ENCODE measurements at regions not wholly inside any gene's neighbourhood (a gene's known extent, or its start where the extent isn't known, plus 50 kb on each side); places are given as distances from the start of the nearest gene placed in this dataset.

- Histone ChIP-seq H3K4ac (replicated peaks; ENCODE audit: insufficient read length, low read depth, low read length) (no peak overlapping the region), H3K4me1 (replicated peaks in 1 of 4; ENCODE audit: control insufficient read depth in 3 of 4, insufficient read depth in 4 of 4, low read length in 3 of 4) (no peaks in the 10 kb centered on the region), H3K79me1 (ENCODE audit: low read depth, low read length) (no peaks in the 10 kb centered on the region), H3K27me3 (replicated peaks in 1 of 4; ENCODE audit: control insufficient read depth in 3 of 4, extremely low read depth in 1 of 4, insufficient read depth in 3 of 4, low read length in 3 of 4) (no peaks in the 10 kb centered on the region), H3K79me2 (ENCODE audit: control insufficient read depth in 1 of 2, insufficient read depth in 2 of 2, low read length in 2 of 2) (no peaks in the 10 kb centered on the region), H2BK15ac (ENCODE audit: low read length) (no peak overlapping the region), H3K23ac (ENCODE audit: insufficient read length) (no peak overlapping the region), H3K56ac (replicated peaks; ENCODE audit: insufficient read length, low read depth, low read length) (no peak overlapping the region), H3K14ac (ENCODE audit: insufficient read length) (no peak overlapping the region), H3K4me2 (ENCODE audit: insufficient read depth in 1 of 2, low read depth in 2 of 2, low read length in 2 of 2) (no peak overlapping the region), H2BK12ac (ENCODE audit: low read depth, low read length) (no peak overlapping the region), H2AFZ (ENCODE audit: low read length) (no peak overlapping the region), H3K9me3 (ENCODE audit: insufficient read depth in 2 of 2, low read depth in 1 of 2, low read length in 1 of 2) (no peaks in the 10 kb centered on the region), H3K27ac (ENCODE audit: low read depth, low read length) (no peak overlapping the region), H3K4me3 (ENCODE audit: extremely low read depth in 1 of 4, insufficient read depth in 2 of 4, low read depth in 3 of 4, low read length in 4 of 4) (no peak overlapping the region), H3K9ac (replicated peaks in 1 of 4; ENCODE audit: extremely low read depth in 1 of 4, low read depth in 3 of 4, low read length in 3 of 4) (no peak overlapping the region), H2BK20ac (ENCODE audit: low read length) (no peak overlapping the region), H4K5ac (ENCODE audit: insufficient read length, low read depth, low read length) (no peak overlapping the region), H2AK5ac (ENCODE audit: low read depth, low read length) (no peak overlapping the region), H3K18ac (ENCODE audit: extremely low read depth, low read length) (no peak overlapping the region), H3K23me2 (ENCODE audit: low read depth, low read length) (no peaks in the 10 kb centered on the region), H4K8ac (ENCODE audit: extremely low read depth, insufficient read depth, low read length) (no peak overlapping the region), H4K20me1 (replicated peaks in 1 of 2; ENCODE audit: control insufficient read depth in 1 of 2, insufficient read depth in 2 of 2, low read length in 2 of 2) (no peaks in the 10 kb centered on the region), H2BK120ac (replicated peaks; ENCODE audit: low read depth, low read length) (no peak overlapping the region), H4K91ac (replicated peaks; ENCODE audit: insufficient read length, low read length) (no peak overlapping the region), H3K36me3 (ENCODE audit: control insufficient read depth in 2 of 4, insufficient read depth in 4 of 4, low read length in 3 of 4) (no peaks in the 10 kb centered on the region), H2BK5ac (ENCODE audit: low read depth, low read length) (no peak overlapping the region)
- no peak for FAIRE-seq
- ChIA-PET CTCF (ENCODE audit: partially characterized antibody) (no interaction called here), POLR2A (ENCODE audit: partially characterized antibody) (interaction anchor here (0.8 kb wide), 1 partner anchor 13 kb away, joined by 3 read pairs; no protein-coding TSS in a partner anchor)
- DNase-seq (ENCODE audit: low read depth in 1 of 2, low spot score in 2 of 2), result no peak
- WGBS, 2 experiments (ENCODE audit: extremely low coverage in 1 of 2, insufficient coverage in 1 of 2, insufficient read length in 1 of 2, insufficient replicate concordance in 2 of 2, low coverage in 1 of 2, low lambda C conversion rate in 2 of 2, missing lambda C conversion rate in 1 of 2), result 74% methylated on average over 1 of the region's 1 CpG; no CpG with 5 or more reads in 1 of the 2 experiments
- no peak for TF ChIP-seq RXRA (IDR thresholded peaks at IDR 0.05; ENCODE audit: insufficient read depth, low read depth, low read length)
- TF ChIP-seq TBP (IDR thresholded peaks at IDR 0.05; ENCODE audit: low read depth, low read length), result no peak
- TF ChIP-seq CHD1 (IDR thresholded peaks at IDR 0.05; ENCODE audit: low read depth, low read length), result no peak
- TF ChIP-seq GABPA (IDR thresholded peaks at IDR 0.05; ENCODE audit: borderline replicate concordance, insufficient read depth, low read length), result no peak
- TF ChIP-seq, protein P1, sequence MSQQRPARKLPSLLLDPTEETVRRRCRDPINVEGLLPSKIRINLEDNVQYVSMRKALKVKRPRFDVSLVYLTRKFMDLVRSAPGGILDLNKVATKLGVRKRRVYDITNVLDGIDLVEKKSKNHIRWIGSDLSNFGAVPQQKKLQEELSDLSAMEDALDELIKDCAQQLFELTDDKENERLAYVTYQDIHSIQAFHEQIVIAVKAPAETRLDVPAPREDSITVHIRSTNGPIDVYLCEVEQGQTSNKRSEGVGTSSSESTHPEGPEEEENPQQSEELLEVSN (IDR thresholded peaks at IDR 0.05), result no peak
- no peak for TF ChIP-seq CEBPB (IDR thresholded peaks at IDR 0.05; ENCODE audit: low read depth, low read length)
- TF ChIP-seq CREB1 (IDR thresholded peaks at IDR 0.05), result no peak
- no peak for TF ChIP-seq CHD2 (IDR thresholded peaks at IDR 0.05; ENCODE audit: low read length)
- no peak for TF ChIP-seq RFX5 (IDR thresholded peaks at IDR 0.05; ENCODE audit: borderline replicate concordance, low read depth, low read length)
- TF ChIP-seq CTBP2 (IDR thresholded peaks at IDR 0.05; ENCODE audit: borderline replicate concordance, insufficient read depth, insufficient read length, low read length), result no peak
- TF ChIP-seq SIRT6 (IDR thresholded peaks at IDR 0.05; ENCODE audit: low read length), result no peak
- TF ChIP-seq SIN3A (conservative IDR thresholded peaks at IDR 0.05 in 1 of 2, IDR thresholded peaks at IDR 0.05 in 1 of 2; ENCODE audit: low read depth in 1 of 2, low read length in 2 of 2), result no peak
- no peak for TF ChIP-seq EZH2 (IDR thresholded peaks at IDR 0.05; ENCODE audit: low read depth, low read length, severe bottlenecking)
- TF ChIP-seq SIX5 (IDR thresholded peaks at IDR 0.05; ENCODE audit: low read depth, low read length), result no peak
- TF ChIP-seq SP4 (IDR thresholded peaks at IDR 0.05; ENCODE audit: low read length), result no peak
Observed at GRCh38 chr5:27947088-27947487, 908.7 kb upstream of the CDH9 start.

Measured in H1 (cell line).